Activated naive CD4-positive, alpha-beta T cell treated with anti-CD3 and anti-CD28 coated beads, Interleukin-2, amount 50 U/mL, for 24 hours (primary cell): ENCODE measurements at regions not wholly inside any gene's neighbourhood (a gene's known extent, or its start where the extent isn't known, plus 50 kb on each side); places are given as distances from the start of the nearest gene placed in this dataset.

Experiments
- H3K27ac Mint-ChIP-seq: one replicate; pipeline ENCODE4 v1.8.0; 2021; ENCODE audit warnings: mild to moderate bottlenecking, mixed read lengths
- H3K27me3 Mint-ChIP-seq: one replicate; pipeline ENCODE4 v1.8.0; 2021; ENCODE audit warnings: mixed read lengths
- H3K36me3 Mint-ChIP-seq: one replicate; pipeline ENCODE4 v1.8.0; 2021; ENCODE audit warnings: mixed read lengths
- H3K4me1 Mint-ChIP-seq: one replicate; pipeline ENCODE4 v1.8.0; 2021; ENCODE audit warnings: mixed read lengths
- H3K4me3 Mint-ChIP-seq: one replicate; pipeline ENCODE4 v1.8.0; 2021; ENCODE audit warnings: mild to moderate bottlenecking, mixed read lengths
- H3K9me3 Mint-ChIP-seq: one replicate; pipeline ENCODE4 v1.8.0; 2021; ENCODE audit warnings: mixed read lengths

GRCh38 chr7:128145191-128145590, 95.9 kb upstream of the LEP start:
- Mint-ChIP-seq H3K4me3 (no peak overlapping the region), H3K9me3 (peaks cover 6% of the 10 kb centered on the region), H3K27ac (no peak overlapping the region), H3K36me3 (no peaks in the 10 kb centered on the region), H3K27me3 (peaks cover 7% of the 10 kb centered on the region), H3K4me1 (no peaks in the 10 kb centered on the region)

GRCh38 chr7:128146052-128146451, 95.0 kb upstream of the LEP start:
- no peak overlapping the region for H3K27ac Mint-ChIP-seq
- no peak overlapping the region for H3K4me3 Mint-ChIP-seq
- H3K4me1 Mint-ChIP-seq = no peaks in the 10 kb centered on the region
- no peaks in the 10 kb centered on the region for H3K36me3 Mint-ChIP-seq
- H3K9me3 Mint-ChIP-seq = peaks cover 6% of the 10 kb centered on the region
- H3K27me3 Mint-ChIP-seq = peaks cover 9% of the 10 kb centered on the region

- Mint-ChIP-seq H3K4me1 (no peaks in the 10 kb centered on the region), H3K27ac (no peak overlapping the region), H3K27me3 (peaks cover 9% of the 10 kb centered on the region), H3K36me3 (no peaks in the 10 kb centered on the region), H3K9me3 (no peaks in the 10 kb centered on the region), H3K4me3 (no peak overlapping the region)
Observed at GRCh38 chr7:128148676-128149075, 92.4 kb upstream of the LEP start.

GRCh38 chr7:128150223-128150865, 90.7 kb upstream of the LEP start:
- Mint-ChIP-seq H3K4me3 (no peak overlapping the region), H3K36me3 (no peaks in the 10 kb centered on the region), H3K27me3 (peaks cover 9% of the 10 kb centered on the region), H3K9me3 (no peaks in the 10 kb centered on the region), H3K4me1 (no peaks in the 10 kb centered on the region), H3K27ac (no peak overlapping the region)

GRCh38 chr7:128151635-128152034, 89.4 kb upstream of the LEP start:
- Mint-ChIP-seq H3K9me3 (no peaks in the 10 kb centered on the region), H3K27me3 (peaks cover 6% of the 10 kb centered on the region), H3K36me3 (no peaks in the 10 kb centered on the region), H3K27ac (no peak overlapping the region), H3K4me1 (no peaks in the 10 kb centered on the region), H3K4me3 (no peak overlapping the region)

GRCh38 chr7:128152721-128153120, 88.4 kb upstream of the LEP start:
- Mint-ChIP-seq H3K36me3 (no peaks in the 10 kb centered on the region), H3K9me3 (no peaks in the 10 kb centered on the region), H3K4me3 (no peak overlapping the region), H3K4me1 (no peaks in the 10 kb centered on the region), H3K27me3 (peaks cover 6% of the 10 kb centered on the region), H3K27ac (no peak overlapping the region)

- Mint-ChIP-seq H3K27me3 (peaks cover 6% of the 10 kb centered on the region), H3K9me3 (no peaks in the 10 kb centered on the region), H3K27ac (no peak overlapping the region), H3K4me3 (no peak overlapping the region), H3K4me1 (no peaks in the 10 kb centered on the region), H3K36me3 (no peaks in the 10 kb centered on the region)
Observed at GRCh38 chr7:128153436-128153835, 87.6 kb upstream of the LEP start.

GRCh38 chr7:128154504-128154903, 86.6 kb upstream of the LEP start:
- no peak overlapping the region for H3K4me3 Mint-ChIP-seq
- H3K27ac Mint-ChIP-seq = no peak overlapping the region
- H3K36me3 Mint-ChIP-seq = no peaks in the 10 kb centered on the region
- H3K4me1 Mint-ChIP-seq = no peaks in the 10 kb centered on the region
- peaks cover 3% of the 10 kb centered on the region for H3K27me3 Mint-ChIP-seq
- no peaks in the 10 kb centered on the region for H3K9me3 Mint-ChIP-seq

- no peak overlapping the region for H3K4me3 Mint-ChIP-seq
- no peaks in the 10 kb centered on the region for H3K4me1 Mint-ChIP-seq
- H3K27me3 Mint-ChIP-seq = peaks cover 4% of the 10 kb centered on the region
- no peaks in the 10 kb centered on the region for H3K36me3 Mint-ChIP-seq
- H3K9me3 Mint-ChIP-seq = no peaks in the 10 kb centered on the region
- H3K27ac Mint-ChIP-seq = no peak overlapping the region
Observed at GRCh38 chr7:128155100-128155740, 85.9 kb upstream of the LEP start.

GRCh38 chr7:128157906-128158305, 83.2 kb upstream of the LEP start:
- Mint-ChIP-seq H3K27me3 (peaks cover 16% of the 10 kb centered on the region), H3K36me3 (peaks cover 2% of the 10 kb centered on the region), H3K4me1 (no peaks in the 10 kb centered on the region), H3K27ac (no peak overlapping the region), H3K4me3 (no peak overlapping the region), H3K9me3 (no peaks in the 10 kb centered on the region)

- peaks cover 2% of the 10 kb centered on the region for H3K36me3 Mint-ChIP-seq
- H3K27ac Mint-ChIP-seq = no peak overlapping the region
- H3K9me3 Mint-ChIP-seq = no peaks in the 10 kb centered on the region
- no peaks in the 10 kb centered on the region for H3K4me1 Mint-ChIP-seq
- H3K4me3 Mint-ChIP-seq = no peak overlapping the region
- H3K27me3 Mint-ChIP-seq = peaks cover 18% of the 10 kb centered on the region
Observed at GRCh38 chr7:128158370-128158769, 82.7 kb upstream of the LEP start.

- peaks cover 2% of the 10 kb centered on the region for H3K36me3 Mint-ChIP-seq
- H3K4me3 Mint-ChIP-seq = no peak overlapping the region
- H3K27ac Mint-ChIP-seq = no peak overlapping the region
- peaks cover 24% of the 10 kb centered on the region for H3K27me3 Mint-ChIP-seq
- H3K4me1 Mint-ChIP-seq = no peaks in the 10 kb centered on the region
- no peaks in the 10 kb centered on the region for H3K9me3 Mint-ChIP-seq
Observed at GRCh38 chr7:128160296-128160695, 80.8 kb upstream of the LEP start.

- Mint-ChIP-seq H3K36me3 (peaks cover 2% of the 10 kb centered on the region), H3K9me3 (no peaks in the 10 kb centered on the region), H3K27ac (no peak overlapping the region), H3K27me3 (peaks cover 31% of the 10 kb centered on the region), H3K4me1 (no peaks in the 10 kb centered on the region), H3K4me3 (no peak overlapping the region)
Observed at GRCh38 chr7:128161466-128162125, 79.5 kb upstream of the LEP start.

GRCh38 chr7:128162666-128163065, 78.4 kb upstream of the LEP start:
- H3K27ac Mint-ChIP-seq = no peak overlapping the region
- H3K4me3 Mint-ChIP-seq = no peak overlapping the region
- peaks cover 32% of the 10 kb centered on the region for H3K27me3 Mint-ChIP-seq
- H3K36me3 Mint-ChIP-seq = peaks cover 2% of the 10 kb centered on the region
- H3K9me3 Mint-ChIP-seq = no peaks in the 10 kb centered on the region
- H3K4me1 Mint-ChIP-seq = no peaks in the 10 kb centered on the region

- H3K36me3 Mint-ChIP-seq = peaks cover 2% of the 10 kb centered on the region
- no peaks in the 10 kb centered on the region for H3K9me3 Mint-ChIP-seq
- H3K27me3 Mint-ChIP-seq = peaks cover 34% of the 10 kb centered on the region
- H3K4me1 Mint-ChIP-seq = peaks cover 7% of the 10 kb centered on the region
- no peak overlapping the region for H3K4me3 Mint-ChIP-seq
- no peak overlapping the region for H3K27ac Mint-ChIP-seq
Observed at GRCh38 chr7:128163473-128163872, 77.6 kb upstream of the LEP start.
